ENCODE measurements at regions not wholly inside any gene's neighbourhood (a gene's known extent, or its start where the extent isn't known, plus 50 kb on each side); places are given as distances from the start of the nearest gene placed in this dataset.

GRCh38 chr16:63008688-63009087 lies 972.5 kb upstream of the CDH8 start:
- no peaks in the 10 kb centered on the region for H3K36me3 ChIP-seq (ENCODE audit: control insufficient read depth in 2 of 2, extremely low read depth in 1 of 2, insufficient read depth in 2 of 2, low read length in 2 of 2)
- H3K9me1 ChIP-seq (ENCODE audit: control insufficient read depth, extremely low read depth, insufficient read depth, low read length), result no peaks in the 10 kb centered on the region
- H2AFZ ChIP-seq (ENCODE audit: control insufficient read depth, low read length), result no peak overlapping the region
- no peaks in the 10 kb centered on the region for H3K79me2 ChIP-seq (ENCODE audit: control insufficient read depth, insufficient read depth, low read length)
- no peak overlapping the region for H3K27ac ChIP-seq (ENCODE audit: control insufficient read depth, insufficient read depth, low read length)
- FAIRE-seq (no peak), DNase-seq (ENCODE audit: low read depth, low spot score) (no peak)
- no peaks in the 10 kb centered on the region for H3K27me3 ChIP-seq (ENCODE audit: control insufficient read depth, extremely low read depth, insufficient read depth, low read length)
- no peak for TF ChIP-seq EZH2 (IDR thresholded peaks at IDR 0.05; ENCODE audit: low read length)
- TF ChIP-seq, protein P1, sequence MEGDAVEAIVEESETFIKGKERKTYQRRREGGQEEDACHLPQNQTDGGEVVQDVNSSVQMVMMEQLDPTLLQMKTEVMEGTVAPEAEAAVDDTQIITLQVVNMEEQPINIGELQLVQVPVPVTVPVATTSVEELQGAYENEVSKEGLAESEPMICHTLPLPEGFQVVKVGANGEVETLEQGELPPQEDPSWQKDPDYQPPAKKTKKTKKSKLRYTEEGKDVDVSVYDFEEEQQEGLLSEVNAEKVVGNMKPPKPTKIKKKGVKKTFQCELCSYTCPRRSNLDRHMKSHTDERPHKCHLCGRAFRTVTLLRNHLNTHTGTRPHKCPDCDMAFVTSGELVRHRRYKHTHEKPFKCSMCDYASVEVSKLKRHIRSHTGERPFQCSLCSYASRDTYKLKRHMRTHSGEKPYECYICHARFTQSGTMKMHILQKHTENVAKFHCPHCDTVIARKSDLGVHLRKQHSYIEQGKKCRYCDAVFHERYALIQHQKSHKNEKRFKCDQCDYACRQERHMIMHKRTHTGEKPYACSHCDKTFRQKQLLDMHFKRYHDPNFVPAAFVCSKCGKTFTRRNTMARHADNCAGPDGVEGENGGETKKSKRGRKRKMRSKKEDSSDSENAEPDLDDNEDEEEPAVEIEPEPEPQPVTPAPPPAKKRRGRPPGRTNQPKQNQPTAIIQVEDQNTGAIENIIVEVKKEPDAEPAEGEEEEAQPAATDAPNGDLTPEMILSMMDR (optimal IDR thresholded peaks at IDR 0.05 in 1 of 3, IDR thresholded peaks at IDR 0.05 in 1 of 3, conservative IDR thresholded peaks at IDR 0.05 in 1 of 3; ENCODE audit: extremely low read depth in 1 of 3, insufficient read depth in 2 of 3, low read length in 3 of 3), result no peak
- no peaks in the 10 kb centered on the region for H4K20me1 ChIP-seq (ENCODE audit: control insufficient read depth, extremely low read depth, insufficient read depth, low read length)
- no peak overlapping the region for H3K4me3 ChIP-seq (ENCODE audit: control insufficient read depth in 2 of 3, extremely low read depth in 1 of 3, insufficient read depth in 2 of 3, low read depth in 1 of 3, low read length in 3 of 3)
- dilution Hi-C loops (cut with MboI; ENCODE audit: extremely low pct_ligation_motif_present, low sequenced_read_pairs), result no loop called here
- peaks cover 2% of the 10 kb centered on the region for H3K9me3 ChIP-seq (ENCODE audit: control insufficient read depth, low read depth, low read length)
- H3K9ac ChIP-seq (ENCODE audit: control insufficient read depth, extremely low read depth, insufficient read depth, low read length), result no peak overlapping the region
- no peak overlapping the region for H3K4me2 ChIP-seq (ENCODE audit: control insufficient read depth, extremely low read depth, insufficient read depth, low read depth, low read length)
- no peaks in the 10 kb centered on the region for H3K4me1 ChIP-seq (ENCODE audit: control insufficient read depth, extremely low read depth, insufficient read depth, low read length)

GRCh38 chr16:63005356-63005755 lies 969.1 kb upstream of the CDH8 start:
- H3K9me3 ChIP-seq (ENCODE audit: control insufficient read depth, low read depth, low read length), result peaks cover 2% of the 10 kb centered on the region
- no peak overlapping the region for H2AFZ ChIP-seq (ENCODE audit: control insufficient read depth, low read length)
- H3K36me3 ChIP-seq (ENCODE audit: control insufficient read depth in 2 of 2, extremely low read depth in 1 of 2, insufficient read depth in 2 of 2, low read length in 2 of 2), result no peaks in the 10 kb centered on the region
- no peak overlapping the region for H3K27ac ChIP-seq (ENCODE audit: control insufficient read depth, insufficient read depth, low read length)
- H3K79me2 ChIP-seq (ENCODE audit: control insufficient read depth, insufficient read depth, low read length), result no peaks in the 10 kb centered on the region
- TF ChIP-seq, protein P1 (optimal IDR thresholded peaks at IDR 0.05 in 1 of 3, IDR thresholded peaks at IDR 0.05 in 1 of 3, conservative IDR thresholded peaks at IDR 0.05 in 1 of 3; ENCODE audit: extremely low read depth in 1 of 3, insufficient read depth in 2 of 3, low read length in 3 of 3), result no peak
- no peak for TF ChIP-seq EZH2 (IDR thresholded peaks at IDR 0.05; ENCODE audit: low read length)
- H3K4me2 ChIP-seq (ENCODE audit: control insufficient read depth, extremely low read depth, insufficient read depth, low read depth, low read length), result no peak overlapping the region
- dilution Hi-C loops (cut with MboI; ENCODE audit: extremely low pct_ligation_motif_present, low sequenced_read_pairs), result no loop called here
- H3K9ac ChIP-seq (ENCODE audit: control insufficient read depth, extremely low read depth, insufficient read depth, low read length), result no peak overlapping the region
- H3K27me3 ChIP-seq (ENCODE audit: control insufficient read depth, extremely low read depth, insufficient read depth, low read length), result no peaks in the 10 kb centered on the region
- no peaks in the 10 kb centered on the region for H4K20me1 ChIP-seq (ENCODE audit: control insufficient read depth, extremely low read depth, insufficient read depth, low read length)
- H3K4me3 ChIP-seq (ENCODE audit: control insufficient read depth in 2 of 3, extremely low read depth in 1 of 3, insufficient read depth in 2 of 3, low read depth in 1 of 3, low read length in 3 of 3), result no peak overlapping the region
- H3K4me1 ChIP-seq (ENCODE audit: control insufficient read depth, extremely low read depth, insufficient read depth, low read length), result no peaks in the 10 kb centered on the region
- FAIRE-seq (no peak), DNase-seq (ENCODE audit: low read depth, low spot score) (no peak)
- no peaks in the 10 kb centered on the region for H3K9me1 ChIP-seq (ENCODE audit: control insufficient read depth, extremely low read depth, insufficient read depth, low read length)

Measured in keratinocyte (primary cell).